ENCODE measurements at regions not wholly inside any gene's neighbourhood (a gene's known extent, or its start where the extent isn't known, plus 50 kb on each side); places are given as distances from the start of the nearest gene placed in this dataset.

DNA sequence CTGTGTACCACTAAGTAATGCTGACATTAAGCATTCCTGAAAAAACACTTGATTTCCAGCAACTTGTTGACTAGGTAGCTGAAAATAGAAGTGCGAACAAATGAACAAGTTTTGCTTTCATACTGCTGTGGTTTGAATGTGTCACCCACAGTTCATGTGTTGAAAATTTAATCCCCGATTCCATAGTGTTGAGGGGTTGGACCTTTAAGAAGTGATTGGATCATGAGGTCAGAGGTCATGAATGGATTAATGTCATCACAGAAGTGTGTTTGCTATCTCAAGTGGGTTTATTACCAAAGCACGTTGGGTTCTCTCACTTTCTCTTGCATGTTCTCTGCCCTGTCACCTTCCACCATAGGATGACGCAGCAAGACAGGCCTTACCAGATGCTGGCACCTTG lies 568.5 kb downstream of the UTRN start:
- Mint-ChIP-seq H3K27me3 (ENCODE audit: low read depth) (no peaks in the 10 kb centered on the region), H3K36me3 (ENCODE audit: insufficient read depth in 1 of 3, low read depth in 3 of 3) (peaks cover 7 to 37% (median 14%) of the 10 kb centered on the region in 3 experiments; a peak in 6 of 7 replicates), H3K9me3 (peaks cover 2 to 4% of the 10 kb centered on the region in 2 experiments; a peak in 3 of 5 replicates), H3K4me1 (peaks cover 0 to 10% of the 10 kb centered on the region in 2 experiments; a peak in 2 of 4 replicates), H3K4me3 (no peak overlapping the region), H3K27ac (peak overlapping the region in 1 of 3 experiments; percentile 66; a peak in 1 of 7 replicates)
- no peaks in the 10 kb centered on the region for H3K4me1 ChIP-seq (ENCODE audit: insufficient read depth, low read length)
- no peak overlapping the region for H3K14ac ChIP-seq (ENCODE audit: insufficient read depth, low read length)
- no peak overlapping the region for H3K4ac ChIP-seq (ENCODE audit: low read depth, low read length)
- no peak overlapping the region for H4K91ac ChIP-seq (ENCODE audit: insufficient read length, low read depth, low read length)
- TF ChIP-seq, protein P1, sequence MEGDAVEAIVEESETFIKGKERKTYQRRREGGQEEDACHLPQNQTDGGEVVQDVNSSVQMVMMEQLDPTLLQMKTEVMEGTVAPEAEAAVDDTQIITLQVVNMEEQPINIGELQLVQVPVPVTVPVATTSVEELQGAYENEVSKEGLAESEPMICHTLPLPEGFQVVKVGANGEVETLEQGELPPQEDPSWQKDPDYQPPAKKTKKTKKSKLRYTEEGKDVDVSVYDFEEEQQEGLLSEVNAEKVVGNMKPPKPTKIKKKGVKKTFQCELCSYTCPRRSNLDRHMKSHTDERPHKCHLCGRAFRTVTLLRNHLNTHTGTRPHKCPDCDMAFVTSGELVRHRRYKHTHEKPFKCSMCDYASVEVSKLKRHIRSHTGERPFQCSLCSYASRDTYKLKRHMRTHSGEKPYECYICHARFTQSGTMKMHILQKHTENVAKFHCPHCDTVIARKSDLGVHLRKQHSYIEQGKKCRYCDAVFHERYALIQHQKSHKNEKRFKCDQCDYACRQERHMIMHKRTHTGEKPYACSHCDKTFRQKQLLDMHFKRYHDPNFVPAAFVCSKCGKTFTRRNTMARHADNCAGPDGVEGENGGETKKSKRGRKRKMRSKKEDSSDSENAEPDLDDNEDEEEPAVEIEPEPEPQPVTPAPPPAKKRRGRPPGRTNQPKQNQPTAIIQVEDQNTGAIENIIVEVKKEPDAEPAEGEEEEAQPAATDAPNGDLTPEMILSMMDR (conservative IDR thresholded peaks at IDR 0.05): no peak
- no peak overlapping the region for H2BK120ac ChIP-seq (ENCODE audit: low read depth, low read length, poor library complexity, severe bottlenecking)
- no peak overlapping the region for H2BK12ac ChIP-seq (ENCODE audit: insufficient read length, low read depth, low read length)
- no peaks in the 10 kb centered on the region for H3K79me1 ChIP-seq (ENCODE audit: insufficient read depth, low read depth, low read length, poor library complexity, severe bottlenecking)
- H3K79me2 ChIP-seq (ENCODE audit: insufficient read depth, low read length): no peaks in the 10 kb centered on the region
- no peak overlapping the region for H2AK5ac ChIP-seq (ENCODE audit: insufficient read length, low read length)
- DNase-seq: no peak
- H3T11ph ChIP-seq (ENCODE audit: low read length): no peak overlapping the region
- H3K23ac ChIP-seq (ENCODE audit: insufficient read length, low read depth, low read length): no peak overlapping the region
- no peak overlapping the region for H4K8ac ChIP-seq (replicated peaks; ENCODE audit: insufficient read length, low read depth, low read length)
- no peaks in the 10 kb centered on the region for H3K23me2 ChIP-seq (ENCODE audit: insufficient read length, low read depth, low read length, poor library complexity, severe bottlenecking)
- no peaks in the 10 kb centered on the region for H3K27me3 ChIP-seq (ENCODE audit: insufficient read depth, low read length)
- no peak overlapping the region for H2BK15ac ChIP-seq (ENCODE audit: low read depth, low read length)
- no peaks in the 10 kb centered on the region for H4K20me1 ChIP-seq (ENCODE audit: control insufficient read depth, insufficient read depth, insufficient read length)
- no peak overlapping the region for H3K9ac ChIP-seq (ENCODE audit: extremely low read depth, insufficient read length, low read length)
- no peak overlapping the region for H2AFZ ChIP-seq (ENCODE audit: low read length)
- no peak overlapping the region for H2BK20ac ChIP-seq (ENCODE audit: low read depth, low read length, poor library complexity, severe bottlenecking)
- no peak overlapping the region for H3K56ac ChIP-seq (ENCODE audit: insufficient read length, low read depth, low read length)
- H3K27ac ChIP-seq (ENCODE audit: insufficient read length, low read depth, low read length): no peak overlapping the region
- no peak overlapping the region for H3K18ac ChIP-seq (ENCODE audit: insufficient read length, low read depth, low read length)
- WGBS (ENCODE audit: extremely low coverage, insufficient read length, low lambda C conversion rate): no CpG with 5 or more reads among the region's 4 CpGs
- H3K9me3 ChIP-seq (ENCODE audit: control insufficient read depth, low read depth, low read length): no peaks in the 10 kb centered on the region
- no peak overlapping the region for H2BK5ac ChIP-seq (ENCODE audit: insufficient read length, low read length)
- H3K4me2 ChIP-seq (ENCODE audit: insufficient read depth, insufficient read length, low read length): no peak overlapping the region
- no peak overlapping the region for H4K5ac ChIP-seq (ENCODE audit: insufficient read length, low read depth, low read length)

Measured in H9 (cell line).